Neuron (in vitro differentiated cells): ENCODE measurements at regions not wholly inside any gene's neighbourhood (a gene's known extent, or its start where the extent isn't known, plus 50 kb on each side); places are given as distances from the start of the nearest gene placed in this dataset.

ENCODE experiments used
- H2AFZ ChIP-seq: one replicate; pipeline ENCODE4 v1.6.1; 2013; ENCODE audit warnings: low read depth, mild to moderate bottlenecking, inconsistent platforms, low read length, moderate library complexity
- H3K27me3 ChIP-seq: one replicate; pipeline ENCODE4 v1.6.1; 2013; ENCODE audit warnings: low read length; ENCODE audit not compliant: insufficient read depth
- H3K36me3 ChIP-seq: one replicate; pipeline ENCODE4 v1.6.1; 2013; ENCODE audit warnings: low read length; ENCODE audit not compliant: insufficient read depth
- H3K4me1 ChIP-seq: one replicate; pipeline ENCODE4 v1.6.1; 2013; ENCODE audit warnings: low read length; ENCODE audit not compliant: insufficient read depth
- H3K4me3 ChIP-seq: 2 replicates; pipeline ENCODE4 v1.5.1; 2013; ENCODE audit warnings: mild to moderate bottlenecking, low read length, moderate library complexity
- H3K9me3 ChIP-seq: one replicate; pipeline ENCODE4 v1.6.1; 2013; ENCODE audit warnings: low read length

DNA sequence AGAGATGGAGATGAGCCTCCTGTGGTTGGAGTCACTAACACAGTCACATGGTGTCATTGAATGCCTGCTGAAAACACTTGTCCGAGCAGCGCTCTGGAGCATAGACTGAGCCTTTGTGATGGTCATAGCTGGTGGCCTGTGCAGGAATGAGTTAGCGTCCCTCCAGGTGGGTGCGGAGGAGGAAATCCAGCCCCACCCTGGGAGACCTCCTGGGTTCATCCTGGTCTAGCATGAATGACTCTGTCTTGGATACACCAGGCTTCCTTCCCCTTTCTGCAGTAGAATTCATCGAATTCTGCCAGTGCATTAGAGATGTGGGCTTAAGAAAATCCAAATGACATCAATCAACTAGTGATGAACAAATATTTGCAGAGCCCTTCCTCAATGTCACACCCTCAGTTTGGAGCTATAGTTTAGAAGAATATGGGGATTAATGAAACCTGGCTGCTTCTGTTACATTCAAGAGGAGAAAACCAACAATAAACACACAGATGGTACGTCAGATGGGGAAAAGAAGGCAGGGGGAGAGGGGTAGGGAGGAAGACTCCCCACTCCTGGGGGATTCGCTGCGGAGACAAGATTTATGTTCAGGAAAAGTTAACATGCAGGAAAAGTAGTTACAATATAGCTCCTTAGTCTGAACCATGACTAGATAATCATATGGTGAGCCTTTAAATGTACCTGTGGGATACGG is 136.7 kb downstream of the DDX1 start:
- no peaks in the 10 kb centered on the region for H3K9me3 ChIP-seq
- H3K4me3 ChIP-seq, result no peak overlapping the region
- H3K4me1 ChIP-seq, result peaks cover 11% of the 10 kb centered on the region
- H3K36me3 ChIP-seq, result no peaks in the 10 kb centered on the region
- no peaks in the 10 kb centered on the region for H3K27me3 ChIP-seq
- no peak overlapping the region for H2AFZ ChIP-seq

GRCh38 chr2:15729001-15729400 is 137.3 kb downstream of the DDX1 start:
- Histone ChIP-seq H3K36me3 (no peaks in the 10 kb centered on the region), H3K4me3 (no peak overlapping the region), H2AFZ (no peak overlapping the region), H3K9me3 (no peaks in the 10 kb centered on the region), H3K27me3 (no peaks in the 10 kb centered on the region), H3K4me1 (peaks cover 16% of the 10 kb centered on the region)

DNA sequence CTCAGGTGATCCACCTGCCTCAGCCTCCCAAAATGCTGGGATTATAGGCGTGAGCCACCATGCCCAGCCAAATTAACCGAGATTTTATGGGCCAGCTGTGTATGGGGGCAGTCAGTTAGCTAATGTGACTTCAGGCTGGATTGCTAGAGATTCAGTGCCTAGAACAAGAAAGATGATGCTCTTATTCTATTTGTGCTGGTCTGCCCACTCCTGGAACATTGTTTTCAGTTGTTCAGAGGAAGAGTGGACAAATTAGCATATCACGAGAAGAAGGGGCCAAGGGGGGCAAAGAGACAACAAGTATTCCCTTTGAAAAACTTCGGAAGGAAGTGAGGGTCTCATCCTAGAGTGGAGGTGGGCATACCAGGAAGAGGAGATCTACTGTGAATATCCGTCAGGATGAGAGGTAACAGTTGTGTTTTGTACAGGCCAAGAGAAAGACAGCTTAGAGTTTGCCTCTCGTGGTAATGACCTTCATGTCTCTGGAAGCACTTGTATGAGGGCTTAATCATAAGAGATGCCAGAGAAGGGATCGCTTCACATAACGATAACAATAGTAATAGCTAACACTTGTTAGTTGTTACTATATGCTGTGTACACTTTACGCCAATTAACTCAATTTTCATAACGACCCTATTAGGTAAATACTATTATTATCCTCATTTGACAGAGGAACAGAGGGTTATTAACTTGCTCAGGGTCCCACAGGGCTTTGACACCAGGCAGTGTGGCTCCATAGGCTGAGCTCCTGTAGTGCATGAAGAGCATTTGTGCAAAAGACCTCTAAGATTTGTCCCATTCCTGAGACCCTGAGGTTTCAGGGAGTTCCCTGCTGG is 138.3 kb downstream of the DDX1 start:
- no peaks in the 10 kb centered on the region for H3K27me3 ChIP-seq
- H2AFZ ChIP-seq, result no peak overlapping the region

GRCh38 chr2:15730545-15731212 is 139.0 kb downstream of the DDX1 start:
- no peaks in the 10 kb centered on the region for H3K9me3 ChIP-seq
- no peaks in the 10 kb centered on the region for H3K27me3 ChIP-seq
- peaks cover 27% of the 10 kb centered on the region for H3K4me1 ChIP-seq
- no peak overlapping the region for H3K4me3 ChIP-seq
- H3K36me3 ChIP-seq, result no peaks in the 10 kb centered on the region
- H2AFZ ChIP-seq, result no peak overlapping the region

More for the DNA sequence above, 138.3 kb downstream of the DDX1 start:
- Histone ChIP-seq H3K4me1 (peaks cover 24% of the 10 kb centered on the region), H3K9me3 (no peaks in the 10 kb centered on the region), H3K4me3 (no peak overlapping the region), H3K36me3 (no peaks in the 10 kb centered on the region)

- Histone ChIP-seq H3K27me3 (no peaks in the 10 kb centered on the region), H3K4me1 (peaks cover 27% of the 10 kb centered on the region), H3K4me3 (no peak overlapping the region), H3K9me3 (no peaks in the 10 kb centered on the region), H2AFZ (no peak overlapping the region), H3K36me3 (no peaks in the 10 kb centered on the region)
These were observed 139.7 kb downstream of the DDX1 start for GRCh38 chr2:15731213-15731888.

- H2AFZ ChIP-seq, result no peak overlapping the region
- no peaks in the 10 kb centered on the region for H3K36me3 ChIP-seq
- H3K4me3 ChIP-seq, result no peak overlapping the region
- no peaks in the 10 kb centered on the region for H3K9me3 ChIP-seq
- no peaks in the 10 kb centered on the region for H3K27me3 ChIP-seq
- peaks cover 27% of the 10 kb centered on the region for H3K4me1 ChIP-seq
These were observed 140.2 kb downstream of the DDX1 start for GRCh38 chr2:15731889-15732271.

DNA sequence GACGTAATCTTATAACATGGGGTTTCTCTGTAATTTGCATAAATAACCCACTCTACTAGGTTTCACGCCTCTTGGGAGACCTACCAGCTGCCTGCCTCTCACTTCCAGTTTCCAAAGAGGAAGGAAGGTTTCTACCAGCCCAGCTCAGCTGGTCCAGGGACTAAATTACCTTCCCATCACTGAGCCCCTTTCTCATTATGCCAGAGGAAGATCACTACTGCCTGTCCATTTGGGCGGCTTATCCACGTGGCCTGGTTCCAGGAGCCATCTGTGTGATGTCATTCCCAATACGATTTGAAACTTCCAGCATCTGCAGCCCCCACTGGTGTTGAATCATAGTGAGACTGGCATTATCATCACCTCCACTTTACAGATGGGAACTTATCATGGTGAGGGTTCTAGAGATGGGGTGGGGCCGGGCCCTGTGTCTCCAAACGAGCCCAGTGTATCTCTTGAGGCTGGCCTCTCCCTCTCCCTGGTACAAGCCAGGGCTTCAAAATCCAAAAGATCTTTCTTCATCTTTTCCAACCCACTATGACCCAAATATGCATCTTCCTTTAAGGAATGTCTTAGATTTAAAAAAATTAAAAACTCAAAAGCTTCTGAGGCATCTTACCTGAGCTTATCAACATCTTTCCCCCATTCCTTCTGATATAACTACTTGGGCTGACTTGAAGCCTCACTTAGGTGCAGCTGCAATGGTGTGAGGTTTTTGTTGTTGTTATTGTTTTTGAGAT is 140.8 kb downstream of the DDX1 start:
- Histone ChIP-seq H2AFZ (no peak overlapping the region), H3K9me3 (no peaks in the 10 kb centered on the region), H3K4me3 (no peak overlapping the region), H3K27me3 (no peaks in the 10 kb centered on the region), H3K36me3 (no peaks in the 10 kb centered on the region), H3K4me1 (peaks cover 25% of the 10 kb centered on the region)

GRCh38 chr2:15733867-15734673 is 142.4 kb downstream of the DDX1 start:
- Histone ChIP-seq H3K36me3 (no peaks in the 10 kb centered on the region), H3K27me3 (no peaks in the 10 kb centered on the region), H2AFZ (no peak overlapping the region), H3K4me1 (peaks cover 16% of the 10 kb centered on the region), H3K9me3 (no peaks in the 10 kb centered on the region), H3K4me3 (no peak overlapping the region)

- Histone ChIP-seq H3K4me1 (peaks cover 16% of the 10 kb centered on the region), H3K27me3 (no peaks in the 10 kb centered on the region), H3K36me3 (no peaks in the 10 kb centered on the region), H3K9me3 (no peaks in the 10 kb centered on the region), H3K4me3 (no peak overlapping the region), H2AFZ (no peak overlapping the region)
These were observed 143.2 kb downstream of the DDX1 start for GRCh38 chr2:15734674-15735483.

DNA sequence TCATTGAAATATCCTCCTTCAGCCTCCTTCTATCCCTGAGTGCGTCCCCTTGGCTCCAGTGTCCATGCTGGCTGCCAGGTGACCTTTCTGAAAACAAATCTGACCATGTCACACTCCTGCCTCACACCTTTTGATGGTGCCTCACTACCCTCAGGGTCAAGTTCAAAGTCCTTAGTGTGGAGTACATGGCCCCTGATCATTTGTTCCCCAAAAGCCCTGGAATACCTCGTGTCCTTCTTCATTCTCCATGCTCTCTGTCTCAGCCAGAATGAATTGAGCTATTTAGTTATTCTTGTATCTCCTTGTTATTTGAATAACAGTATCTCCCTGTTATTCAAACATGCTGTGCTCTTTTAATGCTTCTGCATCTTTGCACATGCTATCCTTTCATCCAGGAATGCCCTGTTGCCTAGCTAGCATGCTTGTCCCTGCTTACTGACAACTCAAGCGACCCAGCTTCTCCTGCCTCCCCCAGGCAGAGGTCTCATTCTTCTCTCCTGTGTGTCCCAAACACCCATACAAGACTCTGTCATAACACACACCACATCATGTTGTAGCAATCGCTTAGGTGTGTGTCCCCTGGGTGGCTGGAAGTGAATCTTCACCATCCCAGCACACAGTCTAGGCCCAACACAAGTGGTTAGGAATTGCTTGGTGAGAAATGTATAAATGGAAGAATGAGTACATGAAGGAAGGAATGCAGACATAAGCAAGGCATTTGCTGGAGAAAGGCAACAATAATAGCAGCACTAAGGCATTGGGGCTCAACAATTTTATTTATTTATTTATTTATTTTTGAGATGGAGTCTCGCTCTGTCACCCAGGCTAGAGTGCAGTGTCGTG is 144.0 kb downstream of the DDX1 start:
- H3K9me3 ChIP-seq, result no peaks in the 10 kb centered on the region
- no peaks in the 10 kb centered on the region for H3K36me3 ChIP-seq
- H2AFZ ChIP-seq, result no peak overlapping the region
- H3K4me1 ChIP-seq, result peaks cover 16% of the 10 kb centered on the region
- no peaks in the 10 kb centered on the region for H3K27me3 ChIP-seq
- H3K4me3 ChIP-seq, result no peak overlapping the region
